ENCODE measurements at regions not wholly inside any gene's neighbourhood (a gene's known extent, or its start where the extent isn't known, plus 50 kb on each side); places are given as distances from the start of the nearest gene placed in this dataset.

GRCh38 chrX:46354481-46354880, 190.7 kb downstream of the ZNF674 start:
- H3K4me3 ChIP-seq (ENCODE audit: low read depth, low read length): no peak overlapping the region
- TF ChIP-seq MAX (IDR thresholded peaks at IDR 0.05; ENCODE audit: low read depth, low read length): no peak
- no peak for TF ChIP-seq POLR2A (IDR thresholded peaks at IDR 0.05; ENCODE audit: extremely low read depth, insufficient read length)
- TF ChIP-seq CTCF (IDR thresholded peaks at IDR 0.05; ENCODE audit: low read depth, low read length): no peak
- TF ChIP-seq MYC (IDR thresholded peaks at IDR 0.05; ENCODE audit: low read depth, low read length): no peak
- DNase-seq (ENCODE audit: low read depth): no peak

GRCh38 chrX:46341767-46342322, 203.4 kb downstream of the ZNF674 start:
- TF ChIP-seq POLR2A (IDR thresholded peaks at IDR 0.05; ENCODE audit: extremely low read depth, insufficient read length) (no peak), MYC (IDR thresholded peaks at IDR 0.05; ENCODE audit: low read depth, low read length) (no peak), CTCF (IDR thresholded peaks at IDR 0.05; ENCODE audit: low read depth, low read length) (no peak), MAX (IDR thresholded peaks at IDR 0.05; ENCODE audit: low read depth, low read length) (no peak)

GRCh38 chrX:46340696-46341095, 204.5 kb downstream of the ZNF674 start:
- TF ChIP-seq CTCF (IDR thresholded peaks at IDR 0.05; ENCODE audit: low read depth, low read length) (no peak), POLR2A (IDR thresholded peaks at IDR 0.05; ENCODE audit: extremely low read depth, insufficient read length) (no peak)
- DNase-seq (ENCODE audit: low read depth): no peak

More at GRCh38 chrX:46341767-46342322, 203.4 kb downstream of the ZNF674 start:
- no peak overlapping the region for H3K4me3 ChIP-seq (ENCODE audit: low read depth, low read length)
- no peak for DNase-seq (ENCODE audit: low read depth)

GRCh38 chrX:46333550-46333949, 211.7 kb downstream of the ZNF674 start:
- no peak for DNase-seq (ENCODE audit: low read depth)
- no peak for TF ChIP-seq POLR2A (IDR thresholded peaks at IDR 0.05; ENCODE audit: extremely low read depth, insufficient read length)
- TF ChIP-seq MAX (IDR thresholded peaks at IDR 0.05; ENCODE audit: low read depth, low read length): no peak
- no peak for TF ChIP-seq MYC (IDR thresholded peaks at IDR 0.05; ENCODE audit: low read depth, low read length)
- no peak for TF ChIP-seq CTCF (IDR thresholded peaks at IDR 0.05; ENCODE audit: low read depth, low read length)
- H3K4me3 ChIP-seq (ENCODE audit: low read depth, low read length): no peak overlapping the region

More at GRCh38 chrX:46340696-46341095, 204.5 kb downstream of the ZNF674 start:
- H3K4me3 ChIP-seq (ENCODE audit: low read depth, low read length): no peak overlapping the region

DNA sequence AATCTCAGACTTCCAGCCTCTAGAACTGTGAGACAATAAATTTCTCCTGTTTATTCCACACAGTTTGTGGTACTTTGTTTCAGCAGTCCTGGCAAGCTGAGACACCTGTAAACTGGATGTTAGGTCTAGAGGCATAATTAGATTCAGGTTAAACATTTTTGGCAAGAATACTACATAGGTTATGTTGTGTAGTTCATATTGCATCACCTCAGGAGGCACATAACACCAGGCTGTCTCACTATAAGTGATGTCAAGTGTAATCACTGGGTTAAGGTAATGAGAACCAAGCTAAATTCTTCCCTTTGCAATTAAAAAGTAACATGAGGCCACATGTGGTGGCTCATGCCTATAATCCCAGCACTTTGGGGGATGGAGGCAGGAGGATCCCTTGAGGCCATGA, 214.2 kb downstream of the ZNF674 start:
- DNase-seq (ENCODE audit: low read depth): no peak
- H3K4me3 ChIP-seq (ENCODE audit: low read depth, low read length): no peak overlapping the region
- TF ChIP-seq MAX (IDR thresholded peaks at IDR 0.05; ENCODE audit: low read depth, low read length) (no peak), MYC (IDR thresholded peaks at IDR 0.05; ENCODE audit: low read depth, low read length) (no peak), POLR2A (IDR thresholded peaks at IDR 0.05; ENCODE audit: extremely low read depth, insufficient read length) (no peak), CTCF (IDR thresholded peaks at IDR 0.05; ENCODE audit: low read depth, low read length) (no peak)

DNA sequence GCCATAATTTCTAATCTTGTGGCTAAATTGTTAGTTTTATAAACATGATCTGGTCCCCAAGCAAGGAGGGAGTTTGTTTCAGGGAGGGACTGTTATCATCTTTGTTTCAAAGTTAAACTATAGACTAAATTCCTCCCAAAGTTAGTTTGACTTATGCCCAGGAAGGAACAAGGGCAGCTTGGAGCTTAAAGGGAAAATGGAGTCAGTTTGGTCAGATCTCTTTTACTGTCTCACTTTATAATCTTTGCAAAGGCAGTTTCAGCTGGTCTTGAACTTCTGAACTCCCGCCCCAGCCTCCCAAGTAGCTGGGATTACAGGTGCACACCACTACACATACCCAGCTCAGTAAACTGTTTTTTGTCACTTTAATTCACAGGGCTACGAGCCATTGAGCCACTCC, 214.7 kb downstream of the ZNF674 start:
- TF ChIP-seq MYC (IDR thresholded peaks at IDR 0.05; ENCODE audit: low read depth, low read length) (no peak), POLR2A (IDR thresholded peaks at IDR 0.05; ENCODE audit: extremely low read depth, insufficient read length) (no peak), MAX (IDR thresholded peaks at IDR 0.05; ENCODE audit: low read depth, low read length) (no peak), CTCF (IDR thresholded peaks at IDR 0.05; ENCODE audit: low read depth, low read length) (no peak)
- no peak for DNase-seq (ENCODE audit: low read depth)
- no peak overlapping the region for H3K4me3 ChIP-seq (ENCODE audit: low read depth, low read length)

Measured in NB4 (cell line).